Suprapubic skin (tissue), 3 donors: ENCODE measurements at regions not wholly inside any gene's neighbourhood (a gene's known extent, or its start where the extent isn't known, plus 50 kb on each side); places are given as distances from the start of the nearest gene placed in this dataset.

Experiments used
- POLR2A ChIP-seq, 2 donors: fragments of 450-650 bp; IDR thresholded peaks; one replicate each; pipeline ENCODE4 v1.6.1; 2017; ENCODE audit warnings: antibody characterized with exemption in 2 of 2, mild to moderate bottlenecking in 2 of 2, moderate library complexity in 2 of 2
- TF ChIP-seq, protein P1 (sequence below), 2 donors: fragments of 200-600 bp in 1 of 2; fragments of 450-650 bp in 1 of 2; sonication (generic) in 1 of 2; IDR thresholded peaks; one replicate each; pipeline ENCODE4 v1.5.1; 2016 to 2019; ENCODE audit warnings: antibody characterized with exemption in 2 of 2, mild to moderate bottlenecking in 1 of 2, moderate library complexity in 1 of 2

DNA sequence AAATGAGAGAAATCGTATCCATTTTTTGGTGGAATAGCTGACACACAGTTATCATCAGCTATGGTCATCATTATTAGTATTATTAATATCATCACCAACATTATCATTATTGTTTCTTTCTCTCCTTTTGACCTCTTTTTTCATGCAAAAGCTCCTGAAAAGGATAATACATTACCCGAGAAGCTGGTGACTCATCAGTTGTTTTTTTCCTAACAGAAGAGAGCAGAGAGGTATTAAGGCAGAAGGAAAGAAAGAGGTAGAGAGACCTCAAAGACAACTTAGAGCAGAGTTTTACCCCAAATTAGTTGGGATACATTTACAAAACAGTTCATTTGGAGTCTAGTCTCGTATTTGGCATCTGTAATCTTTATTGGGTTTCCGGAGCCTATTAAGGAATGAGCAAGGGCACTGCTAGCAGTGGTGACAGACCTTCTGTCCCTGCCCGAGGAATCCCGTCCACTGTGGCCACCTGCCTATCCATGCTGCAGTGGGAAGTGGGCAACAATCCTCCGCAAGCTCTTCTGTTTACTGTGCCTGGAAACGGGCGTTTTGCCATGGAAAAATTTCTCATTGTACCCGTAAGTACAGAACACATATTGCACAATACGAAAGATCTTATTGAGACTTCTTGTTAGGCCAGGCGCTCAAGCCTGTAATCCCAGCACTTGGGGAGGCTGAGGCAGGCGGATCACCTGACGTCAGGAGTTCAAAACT lies 170.0 kb upstream of the MKLN1 start:
- TF ChIP-seq, protein P1, sequence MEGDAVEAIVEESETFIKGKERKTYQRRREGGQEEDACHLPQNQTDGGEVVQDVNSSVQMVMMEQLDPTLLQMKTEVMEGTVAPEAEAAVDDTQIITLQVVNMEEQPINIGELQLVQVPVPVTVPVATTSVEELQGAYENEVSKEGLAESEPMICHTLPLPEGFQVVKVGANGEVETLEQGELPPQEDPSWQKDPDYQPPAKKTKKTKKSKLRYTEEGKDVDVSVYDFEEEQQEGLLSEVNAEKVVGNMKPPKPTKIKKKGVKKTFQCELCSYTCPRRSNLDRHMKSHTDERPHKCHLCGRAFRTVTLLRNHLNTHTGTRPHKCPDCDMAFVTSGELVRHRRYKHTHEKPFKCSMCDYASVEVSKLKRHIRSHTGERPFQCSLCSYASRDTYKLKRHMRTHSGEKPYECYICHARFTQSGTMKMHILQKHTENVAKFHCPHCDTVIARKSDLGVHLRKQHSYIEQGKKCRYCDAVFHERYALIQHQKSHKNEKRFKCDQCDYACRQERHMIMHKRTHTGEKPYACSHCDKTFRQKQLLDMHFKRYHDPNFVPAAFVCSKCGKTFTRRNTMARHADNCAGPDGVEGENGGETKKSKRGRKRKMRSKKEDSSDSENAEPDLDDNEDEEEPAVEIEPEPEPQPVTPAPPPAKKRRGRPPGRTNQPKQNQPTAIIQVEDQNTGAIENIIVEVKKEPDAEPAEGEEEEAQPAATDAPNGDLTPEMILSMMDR (IDR thresholded peaks at IDR 0.05): no peak
- no peak for TF ChIP-seq POLR2A (IDR thresholded peaks at IDR 0.05)
